GM18870 (cell line): ENCODE measurements at regions not wholly inside any gene's neighbourhood (a gene's known extent, or its start where the extent isn't known, plus 50 kb on each side); places are given as distances from the start of the nearest gene placed in this dataset.

ENCODE experiments used
- ATAC-seq: cut with Tn5 transposase; IDR thresholded peaks from one replicate; pipeline ENCODE4 v1.9.1; 2021; ENCODE audit warnings: moderate library complexity; ENCODE audit not compliant: unreplicated experiment

GRCh38 chr10:130884456-130884855 is 427.1 kb downstream of the TCERG1L start:
- no peak for ATAC-seq

GRCh38 chr10:130885021-130885655 is 426.4 kb downstream of the TCERG1L start:
- no peak for ATAC-seq

GRCh38 chr10:130887170-130887569 is 424.4 kb downstream of the TCERG1L start:
- ATAC-seq = no peak

- ATAC-seq = no peak
These were observed 423.0 kb downstream of the TCERG1L start for GRCh38 chr10:130888493-130888892.

GRCh38 chr10:130889240-130889639 is 422.3 kb downstream of the TCERG1L start:
- no peak for ATAC-seq

GRCh38 chr10:130889780-130890179 is 421.7 kb downstream of the TCERG1L start:
- no peak for ATAC-seq

GRCh38 chr10:130891066-130891465 is 420.5 kb downstream of the TCERG1L start:
- no peak for ATAC-seq

GRCh38 chr10:130894471-130894870 is 417.1 kb downstream of the TCERG1L start:
- ATAC-seq = no peak

- ATAC-seq = no peak
These were observed 416.4 kb downstream of the TCERG1L start for GRCh38 chr10:130895161-130895560.

GRCh38 chr10:130897815-130898214 is 413.7 kb downstream of the TCERG1L start:
- ATAC-seq = no peak

- ATAC-seq = no peak
These were observed 413.1 kb downstream of the TCERG1L start for GRCh38 chr10:130898381-130898780.

GRCh38 chr10:130899856-130900255 is 411.7 kb downstream of the TCERG1L start:
- no peak for ATAC-seq

GRCh38 chr10:130900441-130901160 is 410.9 kb downstream of the TCERG1L start:
- ATAC-seq = no peak

GRCh38 chr10:130901311-130902165 is 410.0 kb downstream of the TCERG1L start:
- ATAC-seq = no peak

GRCh38 chr10:130902471-130902870 is 409.1 kb downstream of the TCERG1L start:
- ATAC-seq = no peak

GRCh38 chr10:130902929-130903328 is 408.6 kb downstream of the TCERG1L start:
- ATAC-seq = no peak

- ATAC-seq = no peak
These were observed 406.8 kb downstream of the TCERG1L start for GRCh38 chr10:130904676-130905075.

- no peak for ATAC-seq
These were observed 406.1 kb downstream of the TCERG1L start for GRCh38 chr10:130905386-130905785.

- no peak for ATAC-seq
These were observed 405.6 kb downstream of the TCERG1L start for GRCh38 chr10:130905921-130906320.

GRCh38 chr10:130910848-130911247 is 400.7 kb downstream of the TCERG1L start:
- no peak for ATAC-seq

- ATAC-seq = no peak
These were observed 397.7 kb downstream of the TCERG1L start for GRCh38 chr10:130913844-130914243.

- ATAC-seq = no peak
These were observed 397.2 kb downstream of the TCERG1L start for GRCh38 chr10:130914367-130914766.
